ENCODE measurements at regions not wholly inside any gene's neighbourhood (a gene's known extent, or its start where the extent isn't known, plus 50 kb on each side); places are given as distances from the start of the nearest gene placed in this dataset.

DNA sequence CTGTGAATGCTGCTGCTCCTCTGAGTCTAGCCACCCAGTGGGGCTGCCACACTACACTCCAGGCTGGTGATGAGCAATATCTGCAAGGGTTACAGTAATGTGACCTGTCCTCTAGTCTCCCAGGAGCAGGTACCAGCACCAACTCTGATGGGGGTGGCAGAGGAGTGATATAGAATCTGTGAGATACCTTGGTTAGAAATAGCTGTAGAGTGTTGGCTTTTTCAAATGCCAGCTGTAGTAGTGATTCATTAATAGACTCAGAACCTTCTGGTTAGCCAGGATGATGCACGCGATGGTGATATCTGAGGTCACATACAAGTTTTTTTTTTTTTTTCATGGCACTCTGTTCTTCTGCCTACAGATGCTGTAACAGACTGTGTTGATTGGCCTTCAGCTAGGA, 757.1 kb downstream of the INHBA start:
- no peaks in the 10 kb centered on the region for H3K27me3 ChIP-seq (ENCODE audit: control insufficient read depth, insufficient read depth, low read length)
- no peaks in the 10 kb centered on the region for H3K36me3 ChIP-seq (ENCODE audit: control insufficient read depth, insufficient read depth, low read length)
- H3K4me1 ChIP-seq (ENCODE audit: control insufficient read depth, insufficient read depth, low read length): no peaks in the 10 kb centered on the region
- WGBS (ENCODE audit: insufficient coverage): no CpG with 5 or more reads among the region's 2 CpGs
- DNase-seq (ENCODE audit: low read depth in 4 of 6, low spot score in 6 of 6): no peak
- no peak overlapping the region for H3K4me3 ChIP-seq (ENCODE audit: low read depth, low read length)
- no peak overlapping the region for H3K27ac ChIP-seq (ENCODE audit: low read depth, low read length)
- H3K9me3 ChIP-seq (ENCODE audit: control insufficient read depth, insufficient read depth, low read length): peaks cover 7% of the 10 kb centered on the region

- Histone ChIP-seq H3K4me3 (ENCODE audit: low read depth, low read length) (no peak overlapping the region), H3K27me3 (ENCODE audit: control insufficient read depth, insufficient read depth, low read length) (no peaks in the 10 kb centered on the region), H3K27ac (ENCODE audit: low read depth, low read length) (no peak overlapping the region), H3K36me3 (ENCODE audit: control insufficient read depth, insufficient read depth, low read length) (no peaks in the 10 kb centered on the region), H3K9me3 (ENCODE audit: control insufficient read depth, insufficient read depth, low read length) (peaks cover 7% of the 10 kb centered on the region), H3K4me1 (ENCODE audit: control insufficient read depth, insufficient read depth, low read length) (no peaks in the 10 kb centered on the region)
- DNase-seq (ENCODE audit: low read depth in 4 of 6, low spot score in 6 of 6): no peak
Observed at GRCh38 chr7:40944981-40945585, 757.8 kb downstream of the INHBA start.

- H3K4me3 ChIP-seq (ENCODE audit: low read depth, low read length): no peak overlapping the region
- no CpG with 5 or more reads among the region's 2 CpGs for WGBS (ENCODE audit: insufficient coverage)
- no peaks in the 10 kb centered on the region for H3K9me3 ChIP-seq (ENCODE audit: control insufficient read depth, insufficient read depth, low read length)
- no peaks in the 10 kb centered on the region for H3K4me1 ChIP-seq (ENCODE audit: control insufficient read depth, insufficient read depth, low read length)
- DNase-seq (ENCODE audit: low read depth in 4 of 6, low spot score in 6 of 6): no peak
- no peaks in the 10 kb centered on the region for H3K36me3 ChIP-seq (ENCODE audit: control insufficient read depth, insufficient read depth, low read length)
- no peaks in the 10 kb centered on the region for H3K27me3 ChIP-seq (ENCODE audit: control insufficient read depth, insufficient read depth, low read length)
- no peak overlapping the region for H3K27ac ChIP-seq (ENCODE audit: low read depth, low read length)
Observed at GRCh38 chr7:40937879-40938278, 765.0 kb downstream of the INHBA start.

GRCh38 chr7:40935435-40935834, 767.5 kb downstream of the INHBA start:
- no CpG with 5 or more reads among the region's 2 CpGs for WGBS (ENCODE audit: insufficient coverage)
- Histone ChIP-seq H3K27ac (ENCODE audit: low read depth, low read length) (no peak overlapping the region), H3K4me3 (ENCODE audit: low read depth, low read length) (no peak overlapping the region), H3K36me3 (ENCODE audit: control insufficient read depth, insufficient read depth, low read length) (no peaks in the 10 kb centered on the region), H3K27me3 (ENCODE audit: control insufficient read depth, insufficient read depth, low read length) (no peaks in the 10 kb centered on the region), H3K9me3 (ENCODE audit: control insufficient read depth, insufficient read depth, low read length) (no peaks in the 10 kb centered on the region), H3K4me1 (ENCODE audit: control insufficient read depth, insufficient read depth, low read length) (no peaks in the 10 kb centered on the region)
- DNase-seq (ENCODE audit: low read depth in 4 of 6, low spot score in 6 of 6): no peak

DNA sequence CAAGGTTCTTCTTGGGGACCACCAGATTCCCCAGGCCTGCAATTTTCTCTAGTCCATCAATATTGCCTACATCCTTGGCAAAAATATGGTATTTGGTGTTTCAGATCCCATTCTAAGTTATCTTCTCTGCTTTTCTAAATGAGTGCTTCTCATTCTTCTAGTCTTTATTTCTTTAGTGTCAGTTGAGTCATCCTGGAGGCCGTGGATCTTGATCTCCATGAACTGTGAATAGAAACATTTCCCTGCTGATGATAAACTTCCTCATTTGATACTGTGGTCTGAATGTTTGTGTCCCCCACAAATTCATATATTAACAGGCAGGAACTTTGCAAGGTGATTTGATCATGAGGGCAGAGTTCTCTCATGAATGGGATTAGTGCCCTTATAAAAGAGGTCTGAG, 779.3 kb downstream of the INHBA start:
- Histone ChIP-seq H3K9me3 (ENCODE audit: control insufficient read depth, insufficient read depth, low read length) (no peaks in the 10 kb centered on the region), H3K4me1 (ENCODE audit: control insufficient read depth, insufficient read depth, low read length) (no peaks in the 10 kb centered on the region), H3K4me3 (ENCODE audit: low read depth, low read length) (no peak overlapping the region), H3K27ac (ENCODE audit: low read depth, low read length) (no peak overlapping the region), H3K36me3 (ENCODE audit: control insufficient read depth, insufficient read depth, low read length) (no peaks in the 10 kb centered on the region), H3K27me3 (ENCODE audit: control insufficient read depth, insufficient read depth, low read length) (no peaks in the 10 kb centered on the region)
- whole genome bisulfite sequencing (ENCODE audit: insufficient coverage): no CpG with 5 or more reads among the region's 1 CpG
- DNase-seq (ENCODE audit: low read depth in 4 of 6, low spot score in 6 of 6): no peak

DNA sequence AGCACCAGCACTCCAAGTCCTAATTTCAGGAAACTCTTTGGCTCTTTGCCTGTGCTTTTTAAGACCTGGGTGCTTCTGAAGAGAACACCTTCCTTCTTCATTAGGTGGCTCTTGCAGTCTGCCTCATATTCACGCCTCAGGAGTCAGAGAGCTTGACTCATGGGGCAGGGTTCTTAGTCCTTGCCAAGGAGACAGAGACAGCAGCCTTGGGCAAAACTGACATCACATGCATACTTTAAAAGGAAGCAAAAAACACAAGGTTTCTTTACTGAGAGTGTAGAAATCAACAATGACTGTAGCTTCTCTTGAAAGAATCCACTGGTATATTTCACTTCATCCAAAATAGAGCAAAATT, 780.6 kb downstream of the INHBA start:
- Histone ChIP-seq H3K4me1 (ENCODE audit: control insufficient read depth, insufficient read depth, low read length) (no peaks in the 10 kb centered on the region), H3K9me3 (ENCODE audit: control insufficient read depth, insufficient read depth, low read length) (no peaks in the 10 kb centered on the region), H3K27ac (ENCODE audit: low read depth, low read length) (no peak overlapping the region), H3K36me3 (ENCODE audit: control insufficient read depth, insufficient read depth, low read length) (no peaks in the 10 kb centered on the region), H3K27me3 (ENCODE audit: control insufficient read depth, insufficient read depth, low read length) (no peaks in the 10 kb centered on the region), H3K4me3 (ENCODE audit: low read depth, low read length) (no peak overlapping the region)
- WGBS (ENCODE audit: insufficient coverage): no CpG with 5 or more reads among the region's 1 CpG
- DNase-seq (ENCODE audit: low read depth in 4 of 6, low spot score in 6 of 6): no peak

- WGBS (ENCODE audit: insufficient coverage): no CpG with 5 or more reads among the region's 7 CpGs
Observed at GRCh38 chr7:40921589-40922315, 781.1 kb downstream of the INHBA start.

DNA sequence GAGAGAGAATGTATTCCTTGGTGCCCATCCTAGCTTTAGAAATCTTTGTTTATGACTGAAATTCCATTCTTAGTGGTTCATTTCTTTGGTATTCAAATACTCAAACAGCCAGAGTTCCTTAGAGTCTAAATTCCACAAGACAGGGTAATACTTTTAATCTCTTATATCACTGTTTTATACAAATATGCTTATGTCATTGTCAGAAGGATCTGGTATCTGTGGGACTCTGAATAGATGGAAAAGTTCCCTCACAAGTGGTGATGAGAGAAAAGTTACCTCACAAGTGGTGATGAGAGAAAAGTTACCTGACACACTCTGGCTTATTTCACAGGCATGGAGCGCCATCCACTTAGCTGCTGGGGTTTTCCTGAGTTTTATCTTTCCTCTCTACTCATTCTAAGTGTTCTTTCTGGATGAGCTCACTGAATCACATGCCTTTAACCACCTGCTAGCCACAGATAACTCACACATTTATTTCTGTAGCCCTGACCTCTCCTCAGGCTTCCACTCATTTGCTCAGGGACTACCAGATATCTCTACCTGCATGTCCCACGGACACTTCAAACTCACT, 784.0 kb downstream of the SUGCT start:
- H3K4me3 ChIP-seq (ENCODE audit: low read depth, low read length): no peak overlapping the region
- no peak overlapping the region for H3K27ac ChIP-seq (ENCODE audit: low read depth, low read length)
- no peaks in the 10 kb centered on the region for H3K4me1 ChIP-seq (ENCODE audit: control insufficient read depth, insufficient read depth, low read length)
- no peaks in the 10 kb centered on the region for H3K27me3 ChIP-seq (ENCODE audit: control insufficient read depth, insufficient read depth, low read length)
- no peaks in the 10 kb centered on the region for H3K9me3 ChIP-seq (ENCODE audit: control insufficient read depth, insufficient read depth, low read length)
- DNase-seq (ENCODE audit: low read depth in 4 of 6, low spot score in 6 of 6): no peak
- H3K36me3 ChIP-seq (ENCODE audit: control insufficient read depth, insufficient read depth, low read length): no peaks in the 10 kb centered on the region
- 100% methylated on average over 2 of the region's 2 CpGs for WGBS (ENCODE audit: insufficient coverage)

More at GRCh38 chr7:40921589-40922315, 781.1 kb downstream of the INHBA start:
- H3K27me3 ChIP-seq (ENCODE audit: control insufficient read depth, insufficient read depth, low read length): no peaks in the 10 kb centered on the region
- H3K4me1 ChIP-seq (ENCODE audit: control insufficient read depth, insufficient read depth, low read length): no peaks in the 10 kb centered on the region
- no peaks in the 10 kb centered on the region for H3K9me3 ChIP-seq (ENCODE audit: control insufficient read depth, insufficient read depth, low read length)
- no peaks in the 10 kb centered on the region for H3K36me3 ChIP-seq (ENCODE audit: control insufficient read depth, insufficient read depth, low read length)
- H3K27ac ChIP-seq (ENCODE audit: low read depth, low read length): no peak overlapping the region
- no peak for DNase-seq (ENCODE audit: low read depth in 4 of 6, low spot score in 6 of 6)
- H3K4me3 ChIP-seq (ENCODE audit: low read depth, low read length): no peak overlapping the region

DNA sequence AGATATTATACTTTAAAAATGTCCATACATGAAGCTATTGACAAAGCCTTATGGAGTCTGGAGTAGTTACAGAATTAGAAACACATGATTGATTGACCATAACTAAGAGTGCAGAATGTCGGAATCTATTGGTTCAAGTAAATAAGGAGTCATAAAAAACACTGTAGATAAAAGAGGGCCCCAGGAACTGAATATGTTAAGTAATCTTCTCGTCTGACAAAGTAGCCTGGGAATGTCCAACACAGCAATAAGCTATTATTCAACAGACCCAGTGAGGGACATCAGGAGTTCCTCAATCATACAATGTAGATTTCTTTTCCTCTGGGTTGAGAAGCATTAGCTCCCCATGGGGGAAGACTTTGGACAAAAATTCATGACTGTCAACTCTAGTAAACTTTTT, 782.0 kb downstream of the SUGCT start:
- Histone ChIP-seq H3K9me3 (ENCODE audit: control insufficient read depth, insufficient read depth, low read length) (no peaks in the 10 kb centered on the region), H3K4me1 (ENCODE audit: control insufficient read depth, insufficient read depth, low read length) (no peaks in the 10 kb centered on the region), H3K36me3 (ENCODE audit: control insufficient read depth, insufficient read depth, low read length) (no peaks in the 10 kb centered on the region), H3K4me3 (ENCODE audit: low read depth, low read length) (no peak overlapping the region), H3K27me3 (ENCODE audit: control insufficient read depth, insufficient read depth, low read length) (no peaks in the 10 kb centered on the region), H3K27ac (ENCODE audit: low read depth, low read length) (no peak overlapping the region)
- DNase-seq (ENCODE audit: low read depth in 4 of 6, low spot score in 6 of 6): no peak
- WGBS (ENCODE audit: insufficient coverage): 67% methylated on average over 1 of the region's 2 CpGs

DNA sequence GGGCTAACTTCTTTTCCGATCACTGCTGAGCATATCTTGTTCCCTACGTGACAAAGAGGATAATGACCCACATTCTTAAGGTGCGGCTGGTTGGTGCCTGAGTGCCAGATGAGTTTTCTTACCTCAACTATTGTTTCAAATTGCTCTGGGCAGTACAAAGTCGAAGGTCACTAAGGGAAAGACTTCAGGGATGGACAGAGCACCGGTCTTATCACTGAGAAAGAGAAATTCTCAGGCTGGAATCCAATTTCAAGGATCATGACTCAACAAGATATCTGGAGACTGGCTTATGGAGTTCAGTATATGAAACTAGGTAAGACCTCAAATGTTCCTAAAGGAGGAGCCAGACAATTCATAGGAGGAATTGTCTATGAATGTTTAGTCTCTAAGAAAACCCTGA, 780.3 kb downstream of the SUGCT start:
- 100% methylated on average over 3 of the region's 5 CpGs for WGBS (ENCODE audit: insufficient coverage)
- no peak for DNase-seq (ENCODE audit: low read depth in 4 of 6, low spot score in 6 of 6)
- H3K9me3 ChIP-seq (ENCODE audit: control insufficient read depth, insufficient read depth, low read length): no peaks in the 10 kb centered on the region

More for the DNA sequence above, 780.3 kb downstream of the SUGCT start:
- Histone ChIP-seq H3K4me3 (ENCODE audit: low read depth, low read length) (no peak overlapping the region), H3K27ac (ENCODE audit: low read depth, low read length) (no peak overlapping the region), H3K4me1 (ENCODE audit: control insufficient read depth, insufficient read depth, low read length) (no peaks in the 10 kb centered on the region), H3K36me3 (ENCODE audit: control insufficient read depth, insufficient read depth, low read length) (no peaks in the 10 kb centered on the region), H3K27me3 (ENCODE audit: control insufficient read depth, insufficient read depth, low read length) (no peaks in the 10 kb centered on the region)
